Neural cell (in vitro differentiated cells): ENCODE measurements at regions not wholly inside any gene's neighbourhood (a gene's known extent, or its start where the extent isn't known, plus 50 kb on each side); places are given as distances from the start of the nearest gene placed in this dataset.

Experiments
- H2AFZ ChIP-seq: fragments of 200-600, 300-800 bp; sonication (generic), shearing (Covaris generic); 2 replicates; pipeline ENCODE4 v1.6.0; 2014; ENCODE audit warnings: low read depth, mild to moderate bottlenecking, antibody characterized with exemption, low read length, moderate library complexity
- H3F3A ChIP-seq: fragments of 200-600 bp; shearing (Covaris generic); 2 replicates; pipeline ENCODE4 v1.6.1; 2016; ENCODE audit warnings: mild to moderate bottlenecking, moderate library complexity, mixed read lengths, antibody characterized with exemption, low read length; ENCODE audit not compliant: insufficient read depth, poor library complexity, severe bottlenecking
- H3K27ac ChIP-seq: fragments of 200-600, 300-800 bp; sonication (generic), shearing (Covaris generic); 2 replicates; pipeline ENCODE4 v1.5.1; 2014; ENCODE audit warnings: mild to moderate bottlenecking, low read length, moderate library complexity
- H3K27me3 ChIP-seq: fragments of 300-800, 200-600 bp; sonication (generic), shearing (Covaris generic); 2 replicates; pipeline ENCODE4 v1.6.0; 2014; ENCODE audit warnings: mild to moderate bottlenecking, low read depth, low read length, moderate library complexity; ENCODE audit not compliant: insufficient read depth
- H3K36me3 ChIP-seq: fragments of 300-800, 200-600 bp; sonication (generic), shearing (Covaris generic); 2 replicates; pipeline ENCODE4 v1.5.1; 2014; ENCODE audit warnings: mild to moderate bottlenecking, antibody characterized with exemption, low read length, moderate library complexity; ENCODE audit not compliant: insufficient read depth
- H3K4me2 ChIP-seq: fragments of 300-800, 200-600 bp; sonication (generic), shearing (Covaris generic); 2 replicates; pipeline ENCODE4 v1.6.0; 2014; ENCODE audit warnings: mild to moderate bottlenecking, low read length
- H3K4me3 ChIP-seq: fragments of 300-800, 200-600 bp; sonication (generic), shearing (Covaris generic); 2 replicates; pipeline ENCODE4 v1.5.1; 2014; ENCODE audit warnings: mild to moderate bottlenecking, low read length, moderate library complexity
- H3K79me2 ChIP-seq: fragments of 200-600 bp; shearing (Covaris generic); replicated peaks from 2 replicates; pipeline ENCODE4 v1.6.0; 2014; ENCODE audit warnings: mild to moderate bottlenecking, low read length, moderate library complexity; ENCODE audit not compliant: insufficient read depth
- H3K9ac ChIP-seq: fragments of 300-800, 200-600 bp; sonication (generic), shearing (Covaris generic); 2 replicates; pipeline ENCODE4 v1.6.1; 2016; ENCODE audit warnings: mild to moderate bottlenecking, low read length, mixed read lengths
- H3K9me2 ChIP-seq: fragments of 200-600 bp; shearing (Covaris generic); 2 replicates; pipeline ENCODE4 v1.6.1; 2016; ENCODE audit warnings: mild to moderate bottlenecking, low read length, mixed read lengths; ENCODE audit not compliant: insufficient read depth
- H3K9me3 ChIP-seq: fragments of 200-600, 300-800 bp; sonication (generic), shearing (Covaris generic); 2 replicates; pipeline ENCODE4 v1.6.1; 2016; ENCODE audit warnings: mild to moderate bottlenecking, mixed run types, low read length, moderate library complexity, mixed read lengths
- H4K20me1 ChIP-seq: fragments of 200-600 bp; shearing (Covaris generic); 2 replicates; pipeline ENCODE4 v1.6.1; 2016; ENCODE audit warnings: mild to moderate bottlenecking, mixed run types; ENCODE audit not compliant: insufficient read depth
- CTCF ChIP-seq: fragments of 450-650 bp; IDR thresholded peaks from 2 replicates; pipeline ENCODE4 v1.5.1; 2014; ENCODE audit warnings: antibody characterized with exemption, mild to moderate bottlenecking, moderate library complexity; ENCODE audit not compliant: poor library complexity, severe bottlenecking
- EP300 ChIP-seq: fragments of 450-650 bp; conservative IDR thresholded peaks from 2 replicates; pipeline ENCODE4 v1.6.1; 2014; ENCODE audit warnings: antibody characterized with exemption, mild to moderate bottlenecking, moderate library complexity; ENCODE audit not compliant: poor library complexity, severe bottlenecking
- EZH2 ChIP-seq: fragments of 200-600, 300-800 bp; shearing (Covaris generic), sonication (generic); IDR thresholded peaks from 2 replicates; pipeline ENCODE4 v1.6.1; 2014; ENCODE audit warnings: antibody characterized with exemption, low read length, borderline replicate concordance, mild to moderate bottlenecking; ENCODE audit not compliant: insufficient read depth, poor library complexity, severe bottlenecking
- MXI1 ChIP-seq: fragments of 450-650 bp; conservative IDR thresholded peaks from 2 replicates; pipeline ENCODE4 v1.6.1; 2014; ENCODE audit warnings: antibody characterized with exemption, mild to moderate bottlenecking; ENCODE audit not compliant: poor library complexity, severe bottlenecking
- POLR2AphosphoS5 ChIP-seq: IDR thresholded peaks from 2 replicates; pipeline ENCODE4 v1.6.1; 2012
- RAD21 ChIP-seq: fragments of 450-650 bp; conservative IDR thresholded peaks from 2 replicates; pipeline ENCODE4 v1.6.1; 2014; ENCODE audit warnings: antibody characterized with exemption, mild to moderate bottlenecking, moderate library complexity
- REST ChIP-seq: IDR thresholded peaks from 2 replicates; pipeline ENCODE4 v1.6.1; 2012; ENCODE audit warnings: borderline replicate concordance
- SMC3 ChIP-seq: fragments of 450-650 bp; conservative IDR thresholded peaks from 2 replicates; pipeline ENCODE4 v1.6.1; 2014; ENCODE audit warnings: antibody characterized with exemption, mild to moderate bottlenecking, moderate library complexity; ENCODE audit not compliant: poor library complexity
- TAF1 ChIP-seq: IDR thresholded peaks from 2 replicates; pipeline ENCODE4 v1.6.1; 2012; ENCODE audit warnings: low read depth

GRCh38 chr20:39468703-39469102 is 506.6 kb downstream of the DHX35 start:
- no peak overlapping the region for H2AFZ ChIP-seq
- TF ChIP-seq EZH2 (no peak), RAD21 (no peak)
- no peaks in the 10 kb centered on the region for H3K27me3 ChIP-seq
- H3K9ac ChIP-seq: no peak overlapping the region
- no peaks in the 10 kb centered on the region for H3K79me2 ChIP-seq
- H3F3A ChIP-seq: no peaks in the 10 kb centered on the region
- peaks cover 5% of the 10 kb centered on the region for H3K9me3 ChIP-seq
- no peaks in the 10 kb centered on the region for H3K9me2 ChIP-seq
- H3K4me3 ChIP-seq: no peak overlapping the region
- no peaks in the 10 kb centered on the region for H4K20me1 ChIP-seq
- no peak overlapping the region for H3K4me2 ChIP-seq
- no peaks in the 10 kb centered on the region for H3K36me3 ChIP-seq
- H3K27ac ChIP-seq: no peak overlapping the region

- H2AFZ ChIP-seq: no peak overlapping the region
- no peaks in the 10 kb centered on the region for H3F3A ChIP-seq
- H3K9ac ChIP-seq: no peak overlapping the region
These were observed 502.1 kb downstream of the DHX35 start for GRCh38 chr20:39464238-39464637.

GRCh38 chr20:39462416-39462945 is 500.3 kb downstream of the DHX35 start:
- no peak for TF ChIP-seq EZH2
- TF ChIP-seq MXI1: no peak
- no peak for TF ChIP-seq RAD21
- TF ChIP-seq EP300: no peak
- TF ChIP-seq TAF1: no peak
- TF ChIP-seq POLR2AphosphoS5: no peak
- TF ChIP-seq SMC3: no peak
- TF ChIP-seq CTCF: no peak
- TF ChIP-seq REST: no peak
- H3F3A ChIP-seq: no peaks in the 10 kb centered on the region
- peaks cover 5% of the 10 kb centered on the region for H3K9me3 ChIP-seq
- H3K9ac ChIP-seq: no peak overlapping the region
- no peaks in the 10 kb centered on the region for H3K36me3 ChIP-seq
- no peaks in the 10 kb centered on the region for H3K9me2 ChIP-seq
- H3K79me2 ChIP-seq: no peaks in the 10 kb centered on the region
- H3K4me3 ChIP-seq: no peak overlapping the region
- H3K27me3 ChIP-seq: no peaks in the 10 kb centered on the region
- no peak overlapping the region for H3K4me2 ChIP-seq
- H4K20me1 ChIP-seq: no peaks in the 10 kb centered on the region
- H3K27ac ChIP-seq: no peak overlapping the region
- no peak overlapping the region for H2AFZ ChIP-seq

More at GRCh38 chr20:39464238-39464637, 502.1 kb downstream of the DHX35 start:
- TF ChIP-seq REST: no peak
- H3K36me3 ChIP-seq: no peaks in the 10 kb centered on the region
- no peak overlapping the region for H3K4me2 ChIP-seq
- no peaks in the 10 kb centered on the region for H3K27me3 ChIP-seq
- H3K4me3 ChIP-seq: no peak overlapping the region
- H3K9me2 ChIP-seq: no peaks in the 10 kb centered on the region
- H3K9me3 ChIP-seq: peaks cover 5% of the 10 kb centered on the region
- no peaks in the 10 kb centered on the region for H4K20me1 ChIP-seq
- H3K79me2 ChIP-seq: no peaks in the 10 kb centered on the region
- no peak overlapping the region for H3K27ac ChIP-seq
